Stimulated activated naive CD8-positive, alpha-beta T cell treated with anti-CD3 and anti-CD28 coated beads, Interleukin-15, Interleukin-2, amounts not matched to agents 100 U/mL and 50 U/mL, for 24 hours (primary cell): ENCODE measurements at regions not wholly inside any gene's neighbourhood (a gene's known extent, or its start where the extent isn't known, plus 50 kb on each side); places are given as distances from the start of the nearest gene placed in this dataset.

Source experiments
- ATAC-seq: fragments of 150-1000 bp; cut with Tn5 transposase; one replicate; pipeline ENCODE4 v1.10.0; 2021
- DNase-seq: peaks from one replicate; pipeline ENCODE4 v3.0.0; 2021

DNA sequence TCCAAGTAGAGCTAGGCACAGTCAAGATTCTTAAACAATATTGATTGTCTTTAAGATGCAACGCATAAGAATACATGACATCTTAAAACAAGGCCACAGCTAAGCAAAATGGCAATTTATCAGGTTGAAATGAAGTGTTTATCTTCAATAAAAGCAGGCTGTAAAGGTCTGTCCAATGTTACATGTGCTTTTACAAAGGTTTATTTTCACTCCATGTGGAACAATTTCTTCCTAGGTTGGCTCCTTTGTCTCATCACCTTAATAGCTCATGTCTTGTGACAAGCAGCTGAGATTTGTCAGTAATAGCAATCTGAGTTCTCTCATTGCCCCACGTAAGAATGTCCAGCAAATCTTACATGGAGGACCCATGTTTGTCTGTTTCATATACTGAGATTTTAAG is 437.6 kb downstream of the GPAM start:
- ATAC-seq: no peak

DNA sequence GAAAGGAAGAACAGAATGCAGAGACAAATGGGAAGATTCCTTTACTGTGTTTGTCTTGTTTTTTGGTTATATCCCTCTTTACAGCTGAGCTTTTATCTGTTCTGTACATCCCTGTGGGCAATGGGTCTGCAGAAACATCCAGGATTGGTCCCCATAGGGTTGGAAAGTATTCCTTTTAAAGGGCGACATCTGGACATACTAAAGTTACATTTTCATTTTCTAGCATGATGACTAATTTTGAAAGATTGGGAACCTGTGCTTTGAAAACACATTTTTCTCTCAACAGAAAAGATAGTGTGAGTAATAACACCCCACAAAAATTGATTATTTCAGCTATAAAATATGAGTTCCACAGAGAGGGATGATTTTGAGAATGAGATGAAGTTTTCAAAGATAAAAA is 435.8 kb downstream of the GPAM start:
- ATAC-seq (no peak), DNase-seq (no peak)

More for the DNA sequence above, 437.6 kb downstream of the GPAM start:
- no peak for DNase-seq

DNA sequence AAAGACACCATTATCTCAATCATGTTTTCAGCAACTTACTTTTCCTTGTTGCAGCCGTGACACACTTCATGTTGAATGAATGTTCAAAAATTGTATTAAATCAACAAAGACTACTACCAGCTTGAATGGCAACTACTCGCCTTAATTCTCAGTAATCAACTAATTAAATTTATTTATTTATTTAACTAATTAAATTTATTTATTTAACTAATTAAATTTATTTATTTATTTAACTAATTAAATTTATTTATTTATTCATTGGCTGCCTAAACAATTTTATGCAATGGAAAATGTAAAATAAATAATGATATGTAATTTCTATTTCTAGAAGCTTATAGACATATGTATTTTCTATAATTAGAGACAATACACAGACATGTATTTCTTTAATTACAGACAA is 435.4 kb downstream of the GPAM start:
- DNase-seq (no peak), ATAC-seq (no peak)

DNA sequence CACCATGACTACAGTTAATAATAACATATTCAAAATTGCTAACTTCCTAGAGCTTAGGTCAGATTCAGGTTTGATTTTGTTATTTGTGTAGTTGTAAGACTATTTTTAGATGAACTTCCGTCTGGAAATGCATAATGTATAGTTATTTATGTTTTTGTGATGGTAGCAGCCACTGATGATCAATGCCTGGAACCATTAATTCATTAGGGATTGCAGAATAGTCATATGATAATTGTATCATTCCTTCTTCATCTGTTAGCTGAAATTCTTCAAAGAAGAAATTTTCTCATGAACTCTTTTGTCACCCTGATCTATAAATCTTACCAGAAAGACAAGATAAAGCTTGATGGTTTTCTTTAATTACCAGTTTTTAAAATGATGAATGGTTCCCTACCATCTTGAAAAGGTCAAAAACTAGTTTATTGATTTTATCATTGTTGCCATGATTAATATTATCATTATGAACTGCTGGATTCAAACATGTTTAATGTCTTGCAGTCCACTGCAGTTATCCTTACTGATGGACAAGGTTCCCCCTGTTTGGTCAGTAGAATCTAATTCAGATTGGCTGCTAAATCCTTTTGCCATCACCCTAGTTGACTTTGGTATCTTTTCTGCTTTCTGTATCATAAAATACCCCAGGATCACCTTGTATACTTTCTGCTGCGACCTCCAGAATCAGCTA is 433.3 kb downstream of the GPAM start:
- ATAC-seq: no peak
- no peak for DNase-seq

DNA sequence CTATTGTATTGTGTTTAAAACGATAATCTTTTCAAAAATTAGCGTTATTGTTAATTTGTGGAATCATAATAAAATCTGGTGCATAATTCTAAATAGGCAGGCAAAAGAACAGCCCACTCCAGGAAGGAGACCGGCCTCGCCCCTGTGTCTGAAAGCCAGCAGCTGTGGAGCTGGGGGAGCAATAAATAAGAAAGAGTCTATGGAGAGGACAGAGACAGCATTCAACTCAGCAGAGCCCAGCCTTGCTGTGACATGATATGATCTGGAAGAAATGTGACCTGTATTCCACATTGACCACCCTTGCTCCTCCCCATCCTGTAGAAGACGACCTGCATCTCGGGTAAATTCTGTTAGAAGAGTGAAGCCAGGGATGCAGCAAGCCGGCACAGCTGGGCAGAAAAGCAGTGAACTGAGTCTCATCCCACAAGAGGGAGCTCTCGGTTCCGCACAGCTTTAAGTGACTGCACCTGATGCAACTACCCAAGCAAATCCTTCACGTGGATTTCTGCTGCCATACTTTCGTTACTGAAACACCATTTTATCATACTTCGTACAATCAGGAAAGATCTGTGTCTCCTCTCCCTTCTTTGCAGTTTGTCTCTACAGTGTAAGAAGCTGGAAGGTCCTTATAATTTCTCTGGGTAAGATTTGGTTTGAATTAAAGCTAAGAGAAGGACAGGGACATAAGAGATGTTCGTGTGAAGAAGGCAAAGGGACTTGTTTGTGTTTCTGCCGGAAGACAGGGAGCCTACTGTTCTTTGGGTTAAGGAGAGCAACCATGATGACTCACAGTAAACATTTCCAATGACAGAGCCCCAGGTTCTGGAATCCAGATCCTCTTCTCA is 427.1 kb downstream of the GPAM start:
- DNase-seq: peak; percentile 10
- no peak for ATAC-seq

DNA sequence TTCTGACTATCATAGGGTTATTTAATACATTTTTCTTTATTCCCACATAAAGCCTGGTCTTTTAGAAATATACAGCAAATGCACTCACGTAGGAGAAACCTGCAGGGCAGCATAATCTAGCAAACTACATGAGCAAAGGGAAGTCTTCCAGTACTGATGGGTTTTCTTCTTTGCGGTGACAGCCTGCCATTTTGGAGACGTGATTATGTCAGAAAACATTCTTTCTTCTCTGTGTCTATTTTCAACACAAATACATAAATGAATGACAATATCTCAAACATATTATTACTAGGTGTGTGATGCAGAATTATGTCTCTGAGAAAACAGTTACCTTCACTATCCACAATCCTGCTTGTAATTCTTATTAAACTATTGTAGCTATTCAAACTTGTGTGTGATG is 425.0 kb downstream of the GPAM start:
- DNase-seq (no peak), ATAC-seq (no peak)

DNA sequence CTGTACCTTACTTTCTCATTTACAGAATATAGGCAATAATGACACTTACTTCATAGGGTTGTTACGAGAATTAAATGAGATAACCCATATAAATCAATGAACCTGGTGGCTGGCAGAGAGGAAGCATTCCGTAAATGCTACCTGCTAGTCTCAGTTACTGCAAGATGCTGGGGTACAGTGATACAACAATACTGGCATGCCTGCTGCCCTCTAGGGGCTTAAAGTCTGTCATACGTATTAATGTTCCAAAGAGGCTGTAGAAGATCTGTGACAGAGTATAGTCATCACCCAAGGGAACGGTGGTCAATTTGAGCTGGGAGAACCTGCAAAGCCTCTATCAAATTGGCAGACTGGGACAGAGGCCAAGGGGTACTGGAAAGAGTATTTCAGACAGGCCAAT is 421.5 kb downstream of the GPAM start:
- no peak for ATAC-seq
- DNase-seq: no peak

DNA sequence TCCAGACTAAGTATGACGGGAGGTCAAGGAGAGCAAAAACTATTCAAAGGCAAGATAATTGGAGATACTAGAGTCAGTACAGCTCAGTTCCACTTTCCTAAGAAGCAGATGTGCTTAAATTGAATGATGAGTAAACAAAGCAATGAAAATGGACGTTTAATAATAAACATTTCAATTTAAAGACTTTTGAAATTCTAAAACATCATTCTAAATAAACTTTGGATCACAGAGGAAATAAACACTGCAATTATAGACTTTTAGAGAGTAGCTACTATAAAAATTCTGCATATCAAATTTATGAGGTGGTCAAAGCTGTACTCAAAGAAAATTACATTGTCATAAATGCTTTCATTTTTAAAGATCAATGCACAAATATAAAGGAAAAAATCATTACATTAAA is 418.3 kb downstream of the GPAM start:
- ATAC-seq: no peak
- DNase-seq: no peak

DNA sequence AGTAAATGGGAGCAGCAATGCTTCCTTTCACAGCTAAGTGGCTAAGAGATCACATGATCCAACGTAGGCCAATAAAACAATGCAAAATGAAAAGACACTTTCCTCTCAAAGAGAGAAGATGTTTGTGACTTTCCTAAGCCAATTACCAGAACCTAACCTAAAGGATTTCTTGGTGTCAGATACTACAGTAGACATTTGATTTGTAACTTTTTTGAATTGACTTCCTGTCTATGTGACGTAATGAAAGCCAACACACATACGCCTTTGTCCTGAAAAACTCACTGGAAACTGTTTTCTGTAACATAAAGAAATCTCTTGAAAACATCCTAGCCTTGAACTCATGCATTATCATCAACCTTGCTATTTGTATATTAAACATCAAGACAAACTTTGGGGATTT is 417.1 kb downstream of the GPAM start:
- ATAC-seq (no peak), DNase-seq (no peak)

DNA sequence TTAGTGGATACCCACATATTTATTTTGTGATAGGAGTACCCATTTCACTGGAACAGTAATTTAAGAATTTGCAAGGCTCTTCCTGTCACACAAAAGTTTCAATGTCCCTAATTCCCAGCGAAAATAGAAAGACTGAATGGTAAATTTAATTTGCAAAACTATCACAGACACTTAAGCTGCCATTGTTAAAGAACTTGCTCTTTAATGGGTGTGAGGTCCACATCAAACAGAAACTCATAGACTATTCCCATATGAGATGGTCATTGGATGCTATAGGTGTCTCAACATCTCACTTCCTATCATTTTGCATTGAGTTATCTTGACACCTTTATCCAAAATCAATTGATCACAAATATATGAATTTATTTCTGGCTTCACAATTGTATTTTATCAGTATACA is 415.9 kb downstream of the GPAM start:
- ATAC-seq (no peak), DNase-seq (no peak)

DNA sequence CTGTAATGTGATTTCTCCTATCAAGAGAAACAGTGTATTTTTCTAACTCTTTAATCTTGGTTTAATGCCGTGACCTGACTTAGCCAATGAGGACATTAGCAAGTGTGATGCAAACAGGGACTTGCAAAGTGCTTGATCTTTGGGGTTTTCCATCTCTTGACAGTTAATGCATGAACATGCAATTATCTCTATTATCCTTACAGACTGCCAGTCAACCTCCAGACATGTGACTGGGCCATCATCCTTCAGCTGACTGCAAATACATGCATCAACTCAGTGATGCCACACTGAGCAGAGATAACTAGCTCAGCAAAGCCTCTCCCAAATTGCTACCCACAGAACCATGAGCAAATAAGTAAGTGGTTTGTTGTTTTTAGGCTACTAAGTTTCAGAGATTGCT is 409.6 kb downstream of the GPAM start:
- DNase-seq (no peak), ATAC-seq (no peak)

DNA sequence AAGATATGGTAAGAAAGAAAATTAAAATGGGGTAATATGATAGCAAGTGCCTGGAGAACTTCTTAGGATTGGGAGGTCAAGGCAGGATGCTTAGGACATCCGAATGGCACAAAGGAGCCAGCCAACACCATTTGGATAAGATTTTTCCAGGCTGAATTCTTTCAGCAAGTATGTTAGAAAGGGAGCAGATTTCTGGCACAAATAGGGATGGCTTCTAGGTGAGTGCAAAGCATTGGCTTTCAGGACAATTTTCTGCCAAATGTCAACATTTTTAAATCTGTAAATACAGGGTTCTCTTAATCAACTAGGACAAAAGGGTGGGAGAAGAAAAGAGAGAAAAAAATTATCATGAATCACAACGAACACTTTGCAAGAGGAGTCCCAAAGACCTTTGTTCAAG is 409.1 kb downstream of the GPAM start:
- ATAC-seq (no peak), DNase-seq (no peak)

DNA sequence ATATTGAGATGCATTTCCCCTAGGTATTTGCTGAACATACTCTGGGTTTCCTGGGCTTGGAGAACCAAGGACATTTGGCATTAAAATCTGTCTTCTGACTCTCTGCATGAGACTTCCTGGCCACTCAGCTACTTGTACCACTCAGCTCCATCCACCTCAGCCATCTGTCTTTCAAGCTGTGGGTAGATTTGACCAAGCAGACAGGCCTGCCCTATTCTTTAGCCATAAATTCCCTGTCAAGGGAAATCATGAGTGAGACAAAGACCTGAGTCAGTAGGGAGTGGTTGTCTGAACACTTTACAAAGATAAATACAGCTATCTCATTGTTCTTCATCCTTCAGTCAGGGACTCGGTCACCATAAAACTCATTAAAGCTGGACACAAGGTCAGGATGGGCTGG is 399.1 kb downstream of the GPAM start:
- no peak for DNase-seq
- ATAC-seq: no peak

DNA sequence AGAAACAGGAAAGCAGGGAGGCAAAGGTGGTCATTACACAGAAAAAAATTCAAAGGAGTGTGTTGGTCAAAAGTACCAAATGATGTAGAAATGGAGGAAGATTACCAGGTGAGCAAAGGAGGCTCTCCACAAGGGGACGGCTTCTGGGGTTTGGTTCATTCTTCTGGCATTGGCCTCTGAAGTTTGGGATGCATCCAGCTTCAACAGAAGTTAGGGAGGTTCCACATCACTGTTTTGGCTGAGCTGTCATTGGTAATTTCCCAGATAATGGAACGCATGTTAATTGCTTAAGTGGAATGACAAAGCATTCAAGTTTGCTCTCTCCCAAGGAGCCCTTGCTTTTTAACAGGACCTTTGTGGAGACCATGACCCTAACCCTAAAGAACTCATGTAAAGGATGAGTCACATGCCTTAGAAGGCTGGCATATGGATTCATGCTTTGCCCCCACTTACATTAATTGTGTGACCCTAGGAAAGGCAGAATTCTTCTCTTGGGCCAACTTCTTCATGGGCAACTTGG is 398.6 kb downstream of the GPAM start:
- ATAC-seq: no peak
- DNase-seq: no peak

DNA sequence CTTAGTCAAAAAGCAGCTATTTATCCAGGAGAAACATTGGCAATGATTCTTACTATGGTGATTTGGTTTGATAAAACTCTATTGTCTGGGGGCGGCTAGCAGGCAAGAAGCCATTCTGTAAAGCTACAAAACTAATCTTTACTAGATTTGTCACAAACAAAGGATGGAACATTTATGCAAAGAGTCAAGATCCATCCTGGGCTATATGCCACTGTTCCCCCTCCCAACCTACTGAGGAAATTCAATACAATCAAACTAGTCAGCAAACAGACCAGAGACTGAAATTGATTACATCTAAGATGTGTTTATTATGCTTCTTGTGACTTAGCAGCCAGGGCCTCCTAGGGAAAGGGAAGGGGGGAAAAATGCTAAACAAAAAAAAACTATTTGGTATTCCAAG is 397.6 kb downstream of the GPAM start:
- ATAC-seq: no peak
- no peak for DNase-seq

DNA sequence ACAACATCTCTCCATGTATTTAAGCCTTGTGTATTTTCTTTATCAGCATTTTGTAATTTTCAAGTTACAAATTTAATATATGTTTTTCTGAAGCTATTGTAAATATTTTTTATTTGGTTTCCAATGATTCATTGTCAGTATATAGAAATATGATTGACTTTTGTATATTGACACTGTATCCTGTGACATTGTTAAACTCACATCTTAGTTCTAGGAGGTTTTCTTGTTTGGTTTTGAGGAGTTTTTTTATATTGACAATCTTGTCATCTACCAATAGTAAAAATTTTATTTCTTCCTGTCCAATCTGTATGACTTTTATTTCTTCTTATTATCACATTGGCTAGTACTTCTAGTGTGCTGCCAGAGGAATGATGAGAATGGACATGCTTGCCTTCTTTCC is 393.7 kb downstream of the GPAM start:
- ATAC-seq (no peak), DNase-seq (no peak)

DNA sequence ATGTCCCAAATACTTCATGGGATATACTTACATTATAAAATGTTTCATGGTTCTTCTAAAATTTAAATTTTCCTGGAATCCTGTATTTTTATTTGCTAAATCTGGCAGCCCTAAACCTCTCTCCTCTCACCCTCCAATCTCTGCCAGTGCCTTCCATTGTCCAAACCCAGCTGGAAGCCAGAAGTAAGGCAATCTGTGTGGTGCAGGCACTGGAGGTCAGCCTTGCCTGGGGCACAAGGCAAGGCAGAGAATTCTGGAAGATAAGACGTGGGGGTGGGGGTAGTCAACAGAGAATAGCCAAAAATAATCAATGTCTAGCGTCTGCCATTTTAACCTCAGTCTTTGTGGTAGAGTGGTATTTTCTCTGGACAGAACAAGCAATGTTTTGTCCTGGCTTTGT is 381.7 kb downstream of the GPAM start:
- ATAC-seq: no peak
- no peak for DNase-seq

DNA sequence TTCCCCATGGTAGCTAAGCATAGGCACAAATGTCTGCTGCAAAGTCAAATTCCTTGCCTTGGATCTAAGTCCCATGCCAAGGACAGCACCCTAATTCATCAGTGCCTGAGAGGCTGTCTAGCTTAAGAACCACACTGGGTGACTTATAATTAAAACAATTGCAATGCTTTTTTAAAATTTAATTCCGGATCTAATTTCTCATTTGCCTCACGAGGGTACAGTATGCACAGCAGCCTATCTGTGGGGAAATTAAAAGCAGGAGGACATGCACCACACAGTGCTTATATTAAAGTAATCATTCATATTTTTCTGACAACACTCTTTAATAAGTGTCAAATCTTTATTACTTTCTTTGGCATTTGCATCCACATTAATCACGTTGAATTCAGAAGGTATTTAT is 378.8 kb downstream of the GPAM start:
- no peak for ATAC-seq
- DNase-seq: no peak

DNA sequence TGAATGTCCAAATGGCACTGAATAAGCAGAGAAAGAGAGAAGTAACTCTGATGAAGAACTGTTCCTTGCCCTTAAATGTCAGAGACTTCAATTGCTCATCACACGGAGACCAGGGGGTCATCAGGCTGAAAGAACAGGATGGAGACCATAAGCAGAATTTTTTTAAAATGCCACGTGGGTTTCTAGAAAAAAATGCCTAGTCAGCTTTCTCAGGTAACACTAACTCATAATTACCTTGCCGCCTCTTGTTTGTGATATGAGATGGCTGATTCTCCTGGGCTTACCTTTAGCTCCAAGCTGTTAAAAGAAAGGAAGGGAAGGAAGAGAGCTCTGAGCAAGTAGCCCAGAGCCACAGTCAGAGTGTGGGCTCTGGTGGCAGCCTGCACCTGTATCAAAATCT is 372.0 kb downstream of the GPAM start:
- ATAC-seq: no peak
- DNase-seq: no peak

DNA sequence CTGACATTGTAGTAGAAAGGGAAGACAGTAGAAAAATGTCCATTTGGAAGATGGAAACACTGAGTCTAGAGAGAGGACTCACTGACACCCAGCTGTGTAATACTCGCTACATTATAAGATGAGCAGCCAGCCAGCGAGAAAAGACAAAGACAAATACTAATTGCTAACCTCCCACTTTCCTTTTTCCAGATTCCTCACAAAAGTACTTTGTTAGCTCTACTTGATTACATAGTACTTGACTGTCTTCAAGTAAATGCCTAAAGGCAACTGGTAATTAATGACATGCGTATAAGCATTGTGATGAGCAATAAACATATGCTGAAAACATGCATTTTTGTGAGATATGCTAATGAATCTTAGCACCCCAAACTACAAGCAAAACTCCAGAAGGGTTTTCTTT is 363.1 kb downstream of the GPAM start:
- no peak for DNase-seq
- ATAC-seq: no peak

DNA sequence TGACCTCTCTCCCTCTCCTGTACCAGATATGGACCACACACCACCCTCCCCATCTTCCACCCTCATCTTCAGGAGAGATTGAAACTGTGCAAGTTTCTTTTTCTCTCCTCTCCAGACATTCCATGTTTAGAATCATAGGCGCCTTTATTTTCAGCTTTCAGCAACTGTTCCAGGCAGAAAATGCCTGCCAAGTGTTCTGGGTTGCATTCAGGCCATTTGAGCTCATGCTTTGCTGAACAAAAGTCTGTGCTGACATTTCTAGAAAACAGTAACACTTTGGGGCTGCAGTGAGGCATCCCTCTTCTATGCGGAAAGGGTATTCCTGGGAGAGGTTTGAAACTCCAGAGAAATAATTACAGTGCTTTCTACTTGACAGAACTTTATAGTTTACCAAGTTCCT is 361.7 kb downstream of the GPAM start:
- ATAC-seq (no peak), DNase-seq (no peak)

DNA sequence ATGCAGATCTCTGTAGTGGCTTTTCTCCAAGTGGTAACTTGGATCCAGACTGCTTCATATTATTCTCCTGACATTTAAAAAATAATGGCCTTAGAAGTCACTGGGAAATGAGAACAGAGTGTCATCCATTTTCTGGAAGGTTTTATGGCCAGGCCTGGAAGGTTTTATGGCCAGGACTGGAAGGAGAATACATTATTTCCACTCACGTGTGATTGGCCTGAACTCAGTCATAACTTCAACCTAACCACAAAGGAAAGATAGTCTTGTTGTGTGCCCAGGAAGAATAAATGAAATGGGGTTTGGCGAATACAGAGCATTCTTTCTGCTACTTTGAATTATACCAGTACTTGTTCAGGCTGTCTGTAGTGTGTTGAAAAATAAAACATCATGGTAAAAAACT is 360.9 kb downstream of the GPAM start:
- ATAC-seq (no peak), DNase-seq (no peak)

DNA sequence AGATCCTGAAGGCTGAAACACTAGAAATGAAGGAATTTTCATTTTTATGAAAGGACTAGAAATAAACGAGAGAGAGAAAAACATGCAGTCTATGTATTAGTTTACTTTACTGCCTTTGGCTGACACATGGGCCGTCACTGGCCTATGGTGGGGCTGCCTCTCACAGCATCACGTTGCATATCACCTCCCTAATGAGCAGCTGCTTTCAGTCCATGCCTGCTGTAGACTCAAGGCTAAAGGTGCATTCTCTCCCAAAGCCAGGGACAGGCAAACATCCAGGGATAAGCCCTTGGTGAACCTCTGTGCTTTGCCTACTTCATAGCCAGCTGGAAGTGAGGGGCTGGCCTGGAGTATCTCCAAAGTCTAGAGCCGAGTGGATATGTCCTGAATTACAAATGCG is 359.4 kb downstream of the GPAM start:
- ATAC-seq (no peak), DNase-seq (no peak)

DNA sequence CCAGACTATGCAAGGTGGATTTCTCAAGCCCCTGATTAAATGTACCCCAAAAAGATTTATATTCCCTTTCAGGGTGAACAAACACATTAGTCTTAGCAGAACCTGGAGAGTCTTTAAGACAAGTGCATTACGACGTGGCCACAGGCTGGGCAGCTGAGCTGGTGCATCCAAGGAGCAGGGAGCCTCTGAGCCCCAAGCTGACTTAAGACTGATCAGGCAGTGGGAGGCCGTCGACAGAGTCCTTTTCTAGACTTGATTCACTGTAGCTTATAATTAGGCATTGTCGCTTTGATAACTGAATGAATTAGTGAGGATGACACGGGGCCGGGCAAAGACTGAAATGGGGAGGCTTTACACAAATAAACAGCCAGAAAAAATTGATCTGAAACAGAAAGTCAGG is 353.2 kb downstream of the GPAM start:
- ATAC-seq: no peak

More for the DNA sequence above, 353.2 kb downstream of the GPAM start:
- no peak for DNase-seq
